Fibroblast of lung (primary cell): ENCODE measurements at regions not wholly inside any gene's neighbourhood (a gene's known extent, or its start where the extent isn't known, plus 50 kb on each side); places are given as distances from the start of the nearest gene placed in this dataset.

Source experiments
- DNase-seq, 2 donors: peaks; one replicate each; pipeline versions ENCODE4 v3.0.0 to v3.0.0-alpha.2; 2010; ENCODE audit warnings: low read depth in 2 of 2
- H2AFZ ChIP-seq: 2 replicates; pipeline ENCODE4 v1.5.1; 2012; ENCODE audit warnings: low read length, control low read depth, inconsistent platforms
- H3K27ac ChIP-seq: 2 replicates; pipeline ENCODE4 v1.5.1; 2011; ENCODE audit warnings: low read length, control low read depth; ENCODE audit not compliant: insufficient read depth
- H3K27me3 ChIP-seq: 2 replicates; pipeline ENCODE4 v1.5.1; 2011; ENCODE audit warnings: mild to moderate bottlenecking, low read length; ENCODE audit not compliant: control insufficient read depth, insufficient read depth
- H3K36me3 ChIP-seq: 2 replicates; pipeline ENCODE4 v1.5.1; 2011; ENCODE audit warnings: low read length; ENCODE audit not compliant: control insufficient read depth, insufficient read depth
- H3K4me1 ChIP-seq: 2 replicates; pipeline ENCODE4 v1.5.1; 2011; ENCODE audit warnings: low read length; ENCODE audit not compliant: control insufficient read depth, insufficient read depth; ENCODE audit errors: extremely low read depth
- H3K4me2 ChIP-seq: 2 replicates; pipeline ENCODE4 v1.5.1; 2011; ENCODE audit warnings: low read length, control low read depth; ENCODE audit not compliant: insufficient read depth; ENCODE audit errors: extremely low read depth
- H3K4me3 ChIP-seq, 4 experiments: fragments of 200-600 bp in 1 of 4; sonication (generic) in 1 of 4; replicated peaks in 1 of 4; 2 replicates each; pipeline ENCODE4 v1.5.1; 2011 to 2016; ENCODE audit warnings: low read length in 4 of 4, low read depth in 3 of 4, mild to moderate bottlenecking in 3 of 4, control low read depth in 2 of 4, inconsistent platforms in 1 of 4, mixed read lengths in 1 of 4; ENCODE audit not compliant: insufficient read depth in 1 of 4; ENCODE audit errors: control extremely low read depth in 1 of 4
- H3K79me2 ChIP-seq: 2 replicates; pipeline ENCODE4 v1.5.1; 2012; ENCODE audit warnings: mild to moderate bottlenecking, low read length, inconsistent platforms; ENCODE audit not compliant: control insufficient read depth, insufficient read depth
- H3K9ac ChIP-seq: 2 replicates; pipeline ENCODE4 v1.5.1; 2011; ENCODE audit warnings: mild to moderate bottlenecking, low read length, control low read depth; ENCODE audit not compliant: insufficient read depth
- H3K9me3 ChIP-seq: 2 replicates; pipeline ENCODE4 v1.5.1; 2012; ENCODE audit warnings: low read depth, low read length; ENCODE audit not compliant: control insufficient read depth, insufficient read depth
- H4K20me1 ChIP-seq: 2 replicates; pipeline ENCODE4 v1.5.1; 2011; ENCODE audit warnings: low read length; ENCODE audit not compliant: control insufficient read depth, insufficient read depth; ENCODE audit errors: extremely low read depth
- EZH2 ChIP-seq: IDR thresholded peaks from 2 replicates; pipeline ENCODE4 v1.5.1; 2012; ENCODE audit warnings: low read length, control low read depth, mild to moderate bottlenecking; ENCODE audit errors: missing control alignments
- TF ChIP-seq, protein P1 (sequence below), 2 donors: IDR thresholded peaks in 1 of 2; conservative IDR thresholded peaks in 1 of 2; 1 replicate in 1 of 2; 2 replicates in 1 of 2; pipeline ENCODE4 v1.5.1; 2011 to 2012; ENCODE audit warnings: low read length in 2 of 2, control low read depth in 1 of 2, inconsistent platforms in 1 of 2, low read depth in 1 of 2, mild to moderate bottlenecking in 1 of 2

DNA sequence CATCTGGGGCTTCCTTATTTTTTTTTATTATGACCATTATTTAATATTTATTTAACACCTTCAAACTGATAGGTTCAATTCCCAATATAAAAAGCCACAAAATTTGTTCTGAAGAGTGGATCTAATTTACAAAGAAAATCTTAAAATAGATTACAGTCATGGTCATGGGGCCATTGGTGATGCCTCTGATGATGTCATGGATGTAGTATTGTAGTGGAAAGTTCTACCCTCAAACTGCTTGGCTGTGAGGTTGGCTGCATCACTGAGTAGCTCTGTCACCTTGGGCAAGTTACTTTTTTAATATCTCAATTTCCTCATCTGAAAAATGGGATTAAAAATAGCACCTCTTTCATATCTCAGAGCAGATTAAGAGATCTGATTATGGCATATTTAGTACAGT is 128.5 kb downstream of the DKK1 start:
- H3K79me2 ChIP-seq: no peaks in the 10 kb centered on the region
- H3K9me3 ChIP-seq: no peaks in the 10 kb centered on the region
- H3K4me1 ChIP-seq: peaks cover 3% of the 10 kb centered on the region
- no peaks in the 10 kb centered on the region for H3K36me3 ChIP-seq
- no peak overlapping the region for H2AFZ ChIP-seq
- H3K9ac ChIP-seq: no peak overlapping the region
- peak; percentile 39 to 68 for DNase-seq
- H3K4me2 ChIP-seq: no peak overlapping the region
- H3K27me3 ChIP-seq: no peaks in the 10 kb centered on the region
- no peak overlapping the region for H3K4me3 ChIP-seq
- H3K27ac ChIP-seq: peak overlapping the region; percentile 62
- no peaks in the 10 kb centered on the region for H4K20me1 ChIP-seq
- TF ChIP-seq, protein P1, sequence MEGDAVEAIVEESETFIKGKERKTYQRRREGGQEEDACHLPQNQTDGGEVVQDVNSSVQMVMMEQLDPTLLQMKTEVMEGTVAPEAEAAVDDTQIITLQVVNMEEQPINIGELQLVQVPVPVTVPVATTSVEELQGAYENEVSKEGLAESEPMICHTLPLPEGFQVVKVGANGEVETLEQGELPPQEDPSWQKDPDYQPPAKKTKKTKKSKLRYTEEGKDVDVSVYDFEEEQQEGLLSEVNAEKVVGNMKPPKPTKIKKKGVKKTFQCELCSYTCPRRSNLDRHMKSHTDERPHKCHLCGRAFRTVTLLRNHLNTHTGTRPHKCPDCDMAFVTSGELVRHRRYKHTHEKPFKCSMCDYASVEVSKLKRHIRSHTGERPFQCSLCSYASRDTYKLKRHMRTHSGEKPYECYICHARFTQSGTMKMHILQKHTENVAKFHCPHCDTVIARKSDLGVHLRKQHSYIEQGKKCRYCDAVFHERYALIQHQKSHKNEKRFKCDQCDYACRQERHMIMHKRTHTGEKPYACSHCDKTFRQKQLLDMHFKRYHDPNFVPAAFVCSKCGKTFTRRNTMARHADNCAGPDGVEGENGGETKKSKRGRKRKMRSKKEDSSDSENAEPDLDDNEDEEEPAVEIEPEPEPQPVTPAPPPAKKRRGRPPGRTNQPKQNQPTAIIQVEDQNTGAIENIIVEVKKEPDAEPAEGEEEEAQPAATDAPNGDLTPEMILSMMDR (conservative IDR thresholded peaks at IDR 0.05 in 1 of 2, IDR thresholded peaks at IDR 0.05 in 1 of 2; ENCODE audit: low read depth in 1 of 2, low read length in 2 of 2): no peak
- TF ChIP-seq EZH2: no peak

- Histone ChIP-seq H3K4me1 (peaks cover 3% of the 10 kb centered on the region), H3K9me3 (no peaks in the 10 kb centered on the region), H4K20me1 (no peaks in the 10 kb centered on the region), H3K27me3 (no peaks in the 10 kb centered on the region), H2AFZ (no peak overlapping the region), H3K27ac (peak overlapping the region; percentile 62), H3K4me3 (no peak overlapping the region), H3K9ac (no peak overlapping the region), H3K4me2 (no peak overlapping the region), H3K79me2 (no peaks in the 10 kb centered on the region), H3K36me3 (no peaks in the 10 kb centered on the region)
- peak; percentile 85 to 93 for DNase-seq
- TF ChIP-seq EZH2: no peak
- TF ChIP-seq, protein P1 (conservative IDR thresholded peaks at IDR 0.05 in 1 of 2, IDR thresholded peaks at IDR 0.05 in 1 of 2; ENCODE audit: low read depth in 1 of 2, low read length in 2 of 2): no peak
These were observed 129.6 kb downstream of the DKK1 start for GRCh38 chr10:52443419-52444388.

DNA sequence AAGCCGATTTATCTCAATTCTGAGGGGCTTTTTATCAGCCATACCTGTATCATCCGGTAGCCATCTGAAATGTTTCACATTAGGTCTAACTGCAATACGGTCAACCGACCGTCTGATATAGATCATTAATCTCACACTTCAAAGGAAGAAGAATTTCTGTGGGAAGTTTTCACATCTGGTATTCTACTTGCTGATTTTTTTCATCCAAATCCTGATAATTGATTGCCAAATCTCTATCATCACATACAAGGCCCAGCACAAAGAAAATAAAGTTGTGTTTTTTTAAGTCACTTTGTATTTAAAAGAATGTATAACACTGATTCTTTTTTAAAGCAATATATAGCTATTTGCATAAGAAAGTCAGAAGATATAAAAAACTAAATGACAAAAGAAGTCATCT is 132.3 kb downstream of the DKK1 start:
- Histone ChIP-seq H3K36me3 (no peaks in the 10 kb centered on the region), H3K4me2 (no peak overlapping the region), H3K9ac (no peak overlapping the region), H3K4me3 (no peak overlapping the region), H3K27me3 (no peaks in the 10 kb centered on the region), H4K20me1 (no peaks in the 10 kb centered on the region), H3K79me2 (no peaks in the 10 kb centered on the region), H2AFZ (no peak overlapping the region), H3K4me1 (peaks cover 3% of the 10 kb centered on the region), H3K27ac (no peak overlapping the region), H3K9me3 (no peaks in the 10 kb centered on the region)
- peak in 1 of 2 donors; percentile 55 for DNase-seq
- TF ChIP-seq, protein P1 (conservative IDR thresholded peaks at IDR 0.05 in 1 of 2, IDR thresholded peaks at IDR 0.05 in 1 of 2; ENCODE audit: low read depth in 1 of 2, low read length in 2 of 2): no peak
- TF ChIP-seq EZH2: no peak
